Parathyroid adenoma (tissue), 2 donors: ENCODE measurements at regions not wholly inside any gene's neighbourhood (a gene's known extent, or its start where the extent isn't known, plus 50 kb on each side); places are given as distances from the start of the nearest gene placed in this dataset.

Source experiments
- H2AFZ ChIP-seq: fragments of 300-600 bp; sonication (generic); one replicate; pipeline ENCODE4 v1.7.0; 2017; ENCODE audit warnings: antibody characterized with exemption, mild to moderate bottlenecking
- H3K27ac ChIP-seq: fragments of 300-600 bp; sonication (generic); one replicate; pipeline ENCODE4 v1.7.0; 2017
- H3K27me3 ChIP-seq: fragments of 300-600 bp; sonication (generic); one replicate; pipeline ENCODE4 v1.7.0; 2017; ENCODE audit warnings: low read length; ENCODE audit not compliant: control insufficient read depth, insufficient read depth
- H3K36me3 ChIP-seq: fragments of 300-600 bp; sonication (generic); one replicate; pipeline ENCODE4 v1.7.0; 2017; ENCODE audit warnings: low read length; ENCODE audit not compliant: control insufficient read depth, insufficient read depth
- H3K4me1 ChIP-seq: fragments of 300-600 bp; sonication (generic); one replicate; pipeline ENCODE4 v1.7.0; 2017; ENCODE audit warnings: control low read depth
- H3K4me2 ChIP-seq: fragments of 300-600 bp; sonication (generic); one replicate; pipeline ENCODE4 v1.7.0; 2017; ENCODE audit warnings: low read length
- H3K4me3 ChIP-seq: fragments of 300-600 bp; sonication (generic); one replicate; pipeline ENCODE4 v1.7.0; 2017; ENCODE audit warnings: low read depth, low read length
- H3K79me2 ChIP-seq: fragments of 300-600 bp; sonication (generic); one replicate; pipeline ENCODE4 v1.7.0; 2017; ENCODE audit warnings: control low read depth
- H3K9ac ChIP-seq: fragments of 300-600 bp; sonication (generic); one replicate; pipeline ENCODE4 v1.7.0; 2017; ENCODE audit warnings: mild to moderate bottlenecking
- H3K9me3 ChIP-seq: fragments of 300-600 bp; sonication (generic); one replicate; pipeline ENCODE4 v1.7.0; 2017; ENCODE audit warnings: low read length; ENCODE audit not compliant: control insufficient read depth
- TF ChIP-seq, protein P1 (sequence below): fragments of 300-600 bp; sonication (generic); IDR thresholded peaks from one replicate; pipeline ENCODE4 v1.7.0; 2017; ENCODE audit warnings: antibody characterized with exemption, mild to moderate bottlenecking
- donor health status: primary hyperparathyroidism.

DNA sequence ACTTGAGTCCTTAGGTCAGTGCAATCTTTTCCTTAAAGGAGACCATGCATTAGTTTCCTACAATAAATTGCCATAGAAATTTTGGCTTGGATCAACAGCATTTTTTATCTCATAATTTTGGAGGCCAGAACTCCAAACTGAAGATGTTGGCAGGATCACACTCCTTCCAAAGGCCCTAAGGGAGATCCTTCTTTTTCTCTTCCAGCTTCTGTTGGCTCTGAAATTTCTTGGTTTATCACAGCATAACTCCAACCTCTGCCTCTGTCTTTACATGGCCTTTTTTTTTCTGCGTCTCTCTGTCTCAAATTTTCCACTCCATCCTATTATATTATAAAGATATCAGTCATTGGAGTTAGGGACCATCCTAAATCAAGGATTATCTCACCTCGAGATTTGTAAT, 282.2 kb downstream of the STIM2 start:
- H3K4me2 ChIP-seq, result no peak overlapping the region
- TF ChIP-seq, protein P1, sequence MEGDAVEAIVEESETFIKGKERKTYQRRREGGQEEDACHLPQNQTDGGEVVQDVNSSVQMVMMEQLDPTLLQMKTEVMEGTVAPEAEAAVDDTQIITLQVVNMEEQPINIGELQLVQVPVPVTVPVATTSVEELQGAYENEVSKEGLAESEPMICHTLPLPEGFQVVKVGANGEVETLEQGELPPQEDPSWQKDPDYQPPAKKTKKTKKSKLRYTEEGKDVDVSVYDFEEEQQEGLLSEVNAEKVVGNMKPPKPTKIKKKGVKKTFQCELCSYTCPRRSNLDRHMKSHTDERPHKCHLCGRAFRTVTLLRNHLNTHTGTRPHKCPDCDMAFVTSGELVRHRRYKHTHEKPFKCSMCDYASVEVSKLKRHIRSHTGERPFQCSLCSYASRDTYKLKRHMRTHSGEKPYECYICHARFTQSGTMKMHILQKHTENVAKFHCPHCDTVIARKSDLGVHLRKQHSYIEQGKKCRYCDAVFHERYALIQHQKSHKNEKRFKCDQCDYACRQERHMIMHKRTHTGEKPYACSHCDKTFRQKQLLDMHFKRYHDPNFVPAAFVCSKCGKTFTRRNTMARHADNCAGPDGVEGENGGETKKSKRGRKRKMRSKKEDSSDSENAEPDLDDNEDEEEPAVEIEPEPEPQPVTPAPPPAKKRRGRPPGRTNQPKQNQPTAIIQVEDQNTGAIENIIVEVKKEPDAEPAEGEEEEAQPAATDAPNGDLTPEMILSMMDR, result no peak
- H3K27ac ChIP-seq, result no peak overlapping the region
- H3K27me3 ChIP-seq, result no peaks in the 10 kb centered on the region
- H2AFZ ChIP-seq, result no peak overlapping the region
- no peaks in the 10 kb centered on the region for H3K4me1 ChIP-seq
- H3K36me3 ChIP-seq, result no peaks in the 10 kb centered on the region
- H3K9me3 ChIP-seq, result no peaks in the 10 kb centered on the region
- no peaks in the 10 kb centered on the region for H3K79me2 ChIP-seq
- no peak overlapping the region for H3K9ac ChIP-seq
- H3K4me3 ChIP-seq, result no peak overlapping the region

DNA sequence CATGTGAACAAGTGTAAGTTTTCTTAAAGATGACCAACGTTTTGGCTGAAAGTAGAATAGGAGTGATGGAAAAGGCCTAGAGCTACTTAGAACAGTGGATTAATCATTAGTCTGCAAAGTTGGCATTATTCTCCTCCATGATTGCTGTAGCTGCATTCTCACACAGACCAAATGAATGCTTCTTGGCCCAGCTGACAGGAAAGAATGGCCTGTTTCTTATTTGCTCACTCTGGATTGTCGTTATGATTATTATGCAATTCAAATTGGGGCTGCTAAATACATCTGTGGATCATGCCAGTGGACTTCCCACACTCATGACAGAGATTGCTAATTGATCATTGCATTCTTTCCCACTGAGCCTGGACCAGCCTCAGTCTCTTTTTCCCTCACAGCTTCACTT, 285.0 kb downstream of the STIM2 start:
- Histone ChIP-seq H3K79me2 (no peaks in the 10 kb centered on the region), H3K27me3 (no peaks in the 10 kb centered on the region), H3K4me3 (no peak overlapping the region), H3K4me2 (no peak overlapping the region), H3K27ac (no peak overlapping the region), H3K4me1 (no peaks in the 10 kb centered on the region), H3K9ac (no peak overlapping the region), H3K9me3 (no peaks in the 10 kb centered on the region), H3K36me3 (no peaks in the 10 kb centered on the region), H2AFZ (no peak overlapping the region)
- TF ChIP-seq, protein P1, result no peak

DNA sequence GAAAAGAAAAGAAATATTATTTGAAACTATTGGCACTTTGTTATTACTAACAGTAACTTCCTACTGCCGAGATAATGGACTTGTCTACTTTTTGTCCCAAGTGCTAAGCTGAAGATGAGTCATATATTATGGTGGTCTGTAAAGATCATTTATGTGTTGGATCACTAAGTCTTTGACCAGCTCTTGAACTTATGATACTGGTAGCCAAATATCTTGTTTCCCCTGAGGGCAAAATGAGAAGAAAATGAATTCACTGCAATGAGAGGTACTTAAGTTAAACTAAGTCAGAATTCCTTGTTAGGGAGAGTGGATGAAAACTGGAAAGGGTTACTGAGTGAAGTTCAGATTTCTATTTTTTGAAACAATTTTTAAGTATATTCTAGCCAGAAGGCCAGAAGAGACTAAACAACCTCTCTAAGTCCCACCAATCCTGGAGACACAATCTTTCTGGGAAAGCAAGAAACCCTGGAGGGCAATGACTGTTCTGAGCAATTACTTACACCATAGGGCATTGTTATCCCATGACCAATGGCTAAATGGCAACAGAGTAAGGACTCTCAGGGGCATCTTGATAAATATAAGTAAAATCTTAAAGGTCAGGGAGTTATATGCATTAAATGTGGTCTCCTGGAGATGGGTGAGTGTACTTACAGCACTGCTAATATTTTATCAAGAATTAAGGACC, 287.7 kb downstream of the STIM2 start:
- Histone ChIP-seq H3K9me3 (no peaks in the 10 kb centered on the region), H3K9ac (no peak overlapping the region), H3K27me3 (no peaks in the 10 kb centered on the region), H3K36me3 (no peaks in the 10 kb centered on the region), H2AFZ (no peak overlapping the region), H3K4me2 (no peak overlapping the region), H3K79me2 (no peaks in the 10 kb centered on the region), H3K4me3 (no peak overlapping the region), H3K27ac (no peak overlapping the region), H3K4me1 (no peaks in the 10 kb centered on the region)
- TF ChIP-seq, protein P1, result no peak

- Histone ChIP-seq H2AFZ (no peak overlapping the region), H3K4me3 (no peak overlapping the region), H3K36me3 (no peaks in the 10 kb centered on the region), H3K4me2 (no peak overlapping the region), H3K9me3 (no peaks in the 10 kb centered on the region), H3K27ac (no peak overlapping the region), H3K27me3 (no peaks in the 10 kb centered on the region), H3K79me2 (no peaks in the 10 kb centered on the region), H3K4me1 (no peaks in the 10 kb centered on the region), H3K9ac (no peak overlapping the region)
- TF ChIP-seq, protein P1, result no peak
Observed at GRCh38 chr4:27149541-27150212, 289.0 kb downstream of the STIM2 start.

- H3K27me3 ChIP-seq, result no peaks in the 10 kb centered on the region
- TF ChIP-seq, protein P1, result no peak
- H3K36me3 ChIP-seq, result no peaks in the 10 kb centered on the region
- no peak overlapping the region for H2AFZ ChIP-seq
- no peaks in the 10 kb centered on the region for H3K4me1 ChIP-seq
- H3K9me3 ChIP-seq, result no peaks in the 10 kb centered on the region
- H3K79me2 ChIP-seq, result no peaks in the 10 kb centered on the region
- no peak overlapping the region for H3K27ac ChIP-seq
- no peak overlapping the region for H3K9ac ChIP-seq
- no peak overlapping the region for H3K4me3 ChIP-seq
- H3K4me2 ChIP-seq, result no peak overlapping the region
Observed at GRCh38 chr4:27152703-27153102, 292.1 kb downstream of the STIM2 start.
